Esophagus squamous epithelium (tissue), 4 donors: ENCODE measurements at regions not wholly inside any gene's neighbourhood (a gene's known extent, or its start where the extent isn't known, plus 50 kb on each side); places are given as distances from the start of the nearest gene placed in this dataset.

Source experiments
- POLR2A ChIP-seq, 4 donors: fragments of 450-650 bp; IDR thresholded peaks; one replicate each; pipeline ENCODE4 v1.6.1; 2017; ENCODE audit warnings: antibody characterized with exemption in 4 of 4, mild to moderate bottlenecking in 4 of 4, moderate library complexity in 3 of 4
- TF ChIP-seq, protein P1 (sequence below), 6 experiments: fragments of 450-650 bp in 4 of 6; fragments of 200-600 bp in 2 of 6; sonication (generic) in 2 of 6; IDR thresholded peaks; one replicate each; pipeline ENCODE4 v1.5.1; 2016 to 2019; ENCODE audit warnings: antibody characterized with exemption in 6 of 6, mild to moderate bottlenecking in 4 of 6, moderate library complexity in 4 of 6

DNA sequence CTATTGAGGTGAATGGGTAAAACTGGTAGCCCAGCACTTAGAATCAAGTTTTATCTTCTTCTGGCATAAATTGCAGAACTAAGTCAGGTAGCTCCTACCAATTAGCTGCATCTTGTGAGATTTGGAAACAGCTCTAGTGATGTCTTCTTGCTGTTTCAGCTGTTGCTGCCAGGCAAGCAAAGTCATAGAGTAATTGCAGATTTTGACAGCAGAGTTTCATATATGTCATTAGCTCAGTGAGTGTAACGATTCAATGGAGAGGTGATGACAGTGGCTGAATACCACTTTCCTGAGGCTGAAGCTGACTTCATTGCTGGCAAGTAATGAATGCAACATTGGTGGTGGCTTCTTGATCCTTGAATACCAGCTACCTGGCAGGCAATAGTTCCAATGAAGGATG is 1109.7 kb upstream of the CDH18 start:
- TF ChIP-seq, protein P1, sequence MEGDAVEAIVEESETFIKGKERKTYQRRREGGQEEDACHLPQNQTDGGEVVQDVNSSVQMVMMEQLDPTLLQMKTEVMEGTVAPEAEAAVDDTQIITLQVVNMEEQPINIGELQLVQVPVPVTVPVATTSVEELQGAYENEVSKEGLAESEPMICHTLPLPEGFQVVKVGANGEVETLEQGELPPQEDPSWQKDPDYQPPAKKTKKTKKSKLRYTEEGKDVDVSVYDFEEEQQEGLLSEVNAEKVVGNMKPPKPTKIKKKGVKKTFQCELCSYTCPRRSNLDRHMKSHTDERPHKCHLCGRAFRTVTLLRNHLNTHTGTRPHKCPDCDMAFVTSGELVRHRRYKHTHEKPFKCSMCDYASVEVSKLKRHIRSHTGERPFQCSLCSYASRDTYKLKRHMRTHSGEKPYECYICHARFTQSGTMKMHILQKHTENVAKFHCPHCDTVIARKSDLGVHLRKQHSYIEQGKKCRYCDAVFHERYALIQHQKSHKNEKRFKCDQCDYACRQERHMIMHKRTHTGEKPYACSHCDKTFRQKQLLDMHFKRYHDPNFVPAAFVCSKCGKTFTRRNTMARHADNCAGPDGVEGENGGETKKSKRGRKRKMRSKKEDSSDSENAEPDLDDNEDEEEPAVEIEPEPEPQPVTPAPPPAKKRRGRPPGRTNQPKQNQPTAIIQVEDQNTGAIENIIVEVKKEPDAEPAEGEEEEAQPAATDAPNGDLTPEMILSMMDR (IDR thresholded peaks at IDR 0.05), result no peak
- TF ChIP-seq POLR2A (IDR thresholded peaks at IDR 0.05), result no peak
